T-helper 1 cell treated with Interleukin-12 subunit alpha and Interleukin-12 subunit beta and Interleukin-4 antibody, amounts not matched to agents 30 μg/mL and 1 μg/mL, for 36 hours (primary cell): ENCODE measurements at regions not wholly inside any gene's neighbourhood (a gene's known extent, or its start where the extent isn't known, plus 50 kb on each side); places are given as distances from the start of the nearest gene placed in this dataset.
"Not testable (repeated sequence)": the region's sequence is repeated elsewhere in the genome, so short reads cannot be mapped to it uniquely, and the experiment has no call there.

Experiments
- H3K27ac Mint-ChIP-seq: one replicate; pipeline ENCODE4 v1.8.0; 2021; ENCODE audit warnings: mild to moderate bottlenecking, mixed read lengths
- H3K27me3 Mint-ChIP-seq: one replicate; pipeline ENCODE4 v1.8.0; 2021; ENCODE audit warnings: low read depth, mixed read lengths
- H3K36me3 Mint-ChIP-seq: one replicate; pipeline ENCODE4 v1.8.0; 2021; ENCODE audit warnings: low read depth, mixed read lengths
- H3K4me1 Mint-ChIP-seq: one replicate; pipeline ENCODE4 v1.8.0; 2021; ENCODE audit warnings: low read depth, mixed read lengths
- H3K4me3 Mint-ChIP-seq: one replicate; pipeline ENCODE4 v1.8.0; 2021; ENCODE audit warnings: mild to moderate bottlenecking, moderate library complexity, mixed read lengths
- H3K9me3 Mint-ChIP-seq: one replicate; pipeline ENCODE4 v1.8.0; 2021; ENCODE audit warnings: mixed read lengths

GRCh38 chr16:87213536-87213935, 103.7 kb downstream of the C16orf95 start:
- no peaks in the 10 kb centered on the region for H3K36me3 Mint-ChIP-seq
- no peaks in the 10 kb centered on the region for H3K9me3 Mint-ChIP-seq
- no peak overlapping the region for H3K4me3 Mint-ChIP-seq
- no peak overlapping the region for H3K27ac Mint-ChIP-seq
- no peaks in the 10 kb centered on the region for H3K4me1 Mint-ChIP-seq
- no peaks in the 10 kb centered on the region for H3K27me3 Mint-ChIP-seq

- Mint-ChIP-seq H3K27ac (no peak overlapping the region), H3K36me3 (no peaks in the 10 kb centered on the region), H3K27me3 (no peaks in the 10 kb centered on the region), H3K4me3 (no peak overlapping the region), H3K4me1 (no peaks in the 10 kb centered on the region), H3K9me3 (no peaks in the 10 kb centered on the region)
These were observed 100.9 kb downstream of the C16orf95 start for GRCh38 chr16:87216148-87216840.

- no peaks in the 10 kb centered on the region for H3K36me3 Mint-ChIP-seq
- H3K27me3 Mint-ChIP-seq: no peaks in the 10 kb centered on the region
- no peaks in the 10 kb centered on the region for H3K4me1 Mint-ChIP-seq
- no peak overlapping the region for H3K4me3 Mint-ChIP-seq
- no peak overlapping the region for H3K27ac Mint-ChIP-seq
- no peaks in the 10 kb centered on the region for H3K9me3 Mint-ChIP-seq
These were observed 100.3 kb downstream of the C16orf95 start for GRCh38 chr16:87216841-87217275.

GRCh38 chr16:87217802-87218201, 99.4 kb downstream of the C16orf95 start:
- not testable (repeated sequence) for H3K4me3 Mint-ChIP-seq, H3K4me1 Mint-ChIP-seq, H3K27ac Mint-ChIP-seq, H3K27me3 Mint-ChIP-seq, H3K9me3 Mint-ChIP-seq, H3K36me3 Mint-ChIP-seq

- no peaks in the 10 kb centered on the region for H3K9me3 Mint-ChIP-seq
- H3K27ac Mint-ChIP-seq: no peak overlapping the region
- no peak overlapping the region for H3K4me3 Mint-ChIP-seq
- H3K36me3 Mint-ChIP-seq: no peaks in the 10 kb centered on the region
- no peaks in the 10 kb centered on the region for H3K4me1 Mint-ChIP-seq
- no peaks in the 10 kb centered on the region for H3K27me3 Mint-ChIP-seq
These were observed 98.7 kb downstream of the C16orf95 start for GRCh38 chr16:87218281-87219055.

GRCh38 chr16:87219287-87219909, 97.8 kb downstream of the C16orf95 start:
- no peak overlapping the region for H3K4me3 Mint-ChIP-seq
- no peak overlapping the region for H3K27ac Mint-ChIP-seq
- H3K36me3 Mint-ChIP-seq: no peaks in the 10 kb centered on the region
- no peaks in the 10 kb centered on the region for H3K27me3 Mint-ChIP-seq
- H3K9me3 Mint-ChIP-seq: no peaks in the 10 kb centered on the region
- no peaks in the 10 kb centered on the region for H3K4me1 Mint-ChIP-seq

GRCh38 chr16:87221633-87222032, 95.6 kb downstream of the C16orf95 start:
- Mint-ChIP-seq H3K4me1 (no peaks in the 10 kb centered on the region), H3K36me3 (no peaks in the 10 kb centered on the region), H3K27me3 (no peaks in the 10 kb centered on the region), H3K9me3 (no peaks in the 10 kb centered on the region), H3K4me3 (no peak overlapping the region), H3K27ac (no peak overlapping the region)

GRCh38 chr16:87222335-87222734, 94.9 kb downstream of the C16orf95 start:
- Mint-ChIP-seq H3K4me3 (no peak overlapping the region), H3K9me3 (no peaks in the 10 kb centered on the region), H3K27me3 (no peaks in the 10 kb centered on the region), H3K4me1 (no peaks in the 10 kb centered on the region), H3K27ac (no peak overlapping the region), H3K36me3 (no peaks in the 10 kb centered on the region)

GRCh38 chr16:87223656-87224248, 93.4 kb downstream of the C16orf95 start:
- H3K4me3 Mint-ChIP-seq: no peak overlapping the region
- no peak overlapping the region for H3K27ac Mint-ChIP-seq
- no peaks in the 10 kb centered on the region for H3K27me3 Mint-ChIP-seq
- no peaks in the 10 kb centered on the region for H3K36me3 Mint-ChIP-seq
- H3K9me3 Mint-ChIP-seq: no peaks in the 10 kb centered on the region
- H3K4me1 Mint-ChIP-seq: no peaks in the 10 kb centered on the region

GRCh38 chr16:87226926-87227295, 90.3 kb downstream of the C16orf95 start:
- Mint-ChIP-seq H3K27ac (no peak overlapping the region), H3K4me1 (no peaks in the 10 kb centered on the region), H3K4me3 (no peak overlapping the region), H3K36me3 (no peaks in the 10 kb centered on the region), H3K9me3 (no peaks in the 10 kb centered on the region), H3K27me3 (no peaks in the 10 kb centered on the region)

- Mint-ChIP-seq H3K27ac (no peak overlapping the region), H3K27me3 (no peaks in the 10 kb centered on the region), H3K9me3 (no peaks in the 10 kb centered on the region), H3K4me3 (no peak overlapping the region), H3K36me3 (no peaks in the 10 kb centered on the region), H3K4me1 (no peaks in the 10 kb centered on the region)
These were observed 89.8 kb downstream of the C16orf95 start for GRCh38 chr16:87227296-87227951.

GRCh38 chr16:87228363-87228762, 88.8 kb downstream of the C16orf95 start:
- no peak overlapping the region for H3K27ac Mint-ChIP-seq
- peaks cover 4% of the 10 kb centered on the region for H3K9me3 Mint-ChIP-seq
- no peaks in the 10 kb centered on the region for H3K36me3 Mint-ChIP-seq
- H3K4me3 Mint-ChIP-seq: no peak overlapping the region
- H3K27me3 Mint-ChIP-seq: no peaks in the 10 kb centered on the region
- H3K4me1 Mint-ChIP-seq: no peaks in the 10 kb centered on the region

- Mint-ChIP-seq H3K27ac (no peak overlapping the region), H3K27me3 (no peaks in the 10 kb centered on the region), H3K4me1 (no peaks in the 10 kb centered on the region), H3K9me3 (peaks cover 4% of the 10 kb centered on the region), H3K36me3 (no peaks in the 10 kb centered on the region), H3K4me3 (no peak overlapping the region)
These were observed 87.7 kb downstream of the C16orf95 start for GRCh38 chr16:87229230-87230188.
